GM18867 (cell line): ENCODE measurements at regions not wholly inside any gene's neighbourhood (a gene's known extent, or its start where the extent isn't known, plus 50 kb on each side); places are given as distances from the start of the nearest gene placed in this dataset.
"Not testable (repeated sequence)": the region's sequence is repeated elsewhere in the genome, so short reads cannot be mapped to it uniquely, and the experiment has no call there.

Experiments
- ATAC-seq: cut with Tn5 transposase; IDR thresholded peaks from one replicate; pipeline ENCODE4 v1.9.1; 2021; ENCODE audit warnings: mild to moderate bottlenecking, moderate library complexity; ENCODE audit not compliant: unreplicated experiment

DNA sequence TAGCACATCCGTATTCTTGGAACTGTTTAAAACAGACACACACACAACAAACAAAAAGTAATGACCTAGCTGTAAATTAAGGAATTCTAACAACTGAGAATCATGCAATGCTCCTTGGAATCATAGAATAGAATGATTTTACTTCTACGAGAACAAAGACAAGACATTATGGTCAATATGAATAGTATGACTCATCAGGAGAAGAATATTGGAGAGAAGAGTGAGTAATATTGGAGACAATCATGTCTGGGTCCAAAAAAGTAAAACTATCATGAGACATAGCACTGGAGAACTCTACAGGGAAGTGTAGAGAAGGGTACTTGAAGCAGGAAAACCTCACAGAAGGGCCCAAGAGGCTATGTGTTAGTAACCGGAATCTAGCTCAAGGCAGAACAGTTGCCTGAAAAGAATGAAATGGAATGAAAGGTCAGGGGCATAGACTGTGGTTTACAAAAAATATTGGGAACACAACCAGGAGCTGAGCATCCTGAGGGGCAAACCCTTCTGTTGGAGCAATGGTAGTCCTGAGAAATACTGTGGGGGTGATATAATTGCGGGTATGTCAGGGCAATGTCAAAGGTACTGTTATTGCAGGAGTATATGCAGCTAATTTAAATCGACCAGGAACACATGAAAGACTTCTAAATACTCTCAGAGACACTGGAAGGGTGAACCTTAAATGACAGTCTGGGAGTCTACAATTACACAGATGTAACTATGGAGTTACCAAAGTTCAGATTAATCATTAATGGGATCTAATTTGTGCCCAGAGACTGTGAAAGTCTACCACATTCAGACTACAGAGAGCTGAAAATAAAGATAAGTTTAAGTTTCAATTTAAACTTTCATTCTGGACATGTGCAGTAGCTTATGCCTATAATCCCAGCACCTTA is 201.2 kb downstream of the BCHE start:
- ATAC-seq, result peak; percentile 58

DNA sequence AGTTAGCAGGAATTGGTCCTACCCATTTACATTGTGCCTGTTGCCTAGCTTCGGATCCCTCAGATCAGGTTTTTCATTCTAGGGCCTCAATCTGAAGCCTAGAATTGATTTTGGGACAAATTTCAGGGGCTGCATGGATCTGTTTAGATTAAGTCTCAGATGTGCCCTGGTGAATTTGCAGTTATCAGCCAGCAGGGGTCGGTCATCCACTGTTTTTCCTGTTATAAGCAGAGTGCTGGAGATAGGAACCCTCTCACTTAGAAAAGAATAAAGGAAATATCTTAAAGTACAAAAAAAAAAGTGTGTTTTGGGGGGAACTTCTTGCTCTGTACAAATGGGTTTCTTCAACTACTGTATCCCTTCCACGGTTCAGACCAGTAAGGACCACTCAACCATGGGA is 212.5 kb downstream of the BCHE start:
- ATAC-seq, result peak; percentile 74

DNA sequence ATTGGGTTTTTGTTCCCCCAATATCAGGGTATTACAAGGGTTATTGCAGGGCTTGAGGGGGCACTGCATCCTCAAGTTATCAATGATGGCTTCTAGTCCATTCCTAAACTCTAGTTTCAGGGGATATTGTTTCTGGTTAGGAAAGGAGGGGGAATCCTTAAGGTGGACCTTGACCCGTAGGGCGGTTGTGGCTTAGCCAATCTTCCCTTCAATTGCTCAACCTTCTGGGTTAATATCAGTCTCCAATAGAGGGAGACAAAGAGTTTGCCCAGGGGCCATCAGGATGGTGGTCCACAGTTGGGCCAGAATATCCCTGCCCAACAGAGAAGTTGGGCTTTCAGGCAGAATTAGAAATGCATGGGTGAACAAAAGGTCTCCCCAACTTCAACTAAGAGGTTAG is 214.9 kb downstream of the BCHE start:
- no peak for ATAC-seq

DNA sequence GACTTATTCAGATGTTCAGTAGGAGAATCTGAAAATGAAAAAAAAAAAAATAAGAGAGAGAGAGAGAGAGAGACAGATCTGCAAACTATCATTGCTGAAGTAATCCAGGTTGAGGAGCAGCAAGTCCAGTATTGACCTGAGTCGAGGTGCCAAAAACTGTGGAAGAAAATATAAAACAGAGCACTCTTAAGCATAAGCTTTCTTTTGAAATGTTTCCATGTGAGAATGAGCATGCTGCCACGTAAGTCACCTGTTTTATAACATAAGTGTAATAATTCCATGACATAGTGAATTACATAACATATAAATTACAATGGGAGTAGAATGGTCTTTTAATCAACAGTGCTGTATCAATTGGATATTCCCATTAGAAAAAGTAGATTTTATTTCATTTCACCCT is 218.2 kb downstream of the BCHE start:
- no peak for ATAC-seq

DNA sequence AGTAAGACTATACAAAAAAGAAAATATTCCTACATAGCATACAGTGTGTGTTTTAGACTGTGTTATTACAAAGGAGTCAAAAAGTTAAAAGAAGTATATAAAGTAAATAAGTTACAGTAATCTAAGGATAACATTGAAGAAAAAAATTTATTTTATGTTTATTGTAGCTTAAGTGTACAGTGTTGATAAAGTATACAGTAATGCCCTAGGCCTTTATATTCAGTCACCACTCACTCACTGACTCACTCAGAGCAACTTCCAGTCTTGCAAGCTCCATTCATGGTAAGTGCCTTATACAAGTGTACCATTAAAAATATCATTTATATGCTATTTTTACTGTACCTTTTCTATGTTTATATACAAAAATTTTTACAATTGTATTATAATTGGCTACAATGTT is 220.1 kb downstream of the BCHE start:
- ATAC-seq, result no peak

DNA sequence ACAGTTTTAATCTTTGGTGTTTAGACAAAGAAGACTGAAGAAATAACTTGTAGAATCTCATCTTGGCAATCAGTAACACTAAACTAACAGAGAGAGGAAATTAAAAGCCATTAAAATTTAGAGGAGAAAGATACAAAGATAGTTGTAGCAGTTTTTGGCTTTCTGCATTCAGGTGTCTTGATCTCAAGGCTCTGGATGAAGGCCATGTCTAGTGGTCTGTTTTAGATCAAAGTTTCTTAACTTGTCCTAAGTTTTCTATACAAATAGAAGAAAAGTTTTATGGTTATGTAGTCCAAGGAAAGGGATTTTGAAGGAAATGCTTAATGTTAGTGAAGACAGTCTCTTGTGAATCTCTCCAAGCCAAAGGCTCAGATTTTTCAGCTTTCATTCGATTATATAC is 222.9 kb downstream of the BCHE start:
- ATAC-seq, result no peak

DNA sequence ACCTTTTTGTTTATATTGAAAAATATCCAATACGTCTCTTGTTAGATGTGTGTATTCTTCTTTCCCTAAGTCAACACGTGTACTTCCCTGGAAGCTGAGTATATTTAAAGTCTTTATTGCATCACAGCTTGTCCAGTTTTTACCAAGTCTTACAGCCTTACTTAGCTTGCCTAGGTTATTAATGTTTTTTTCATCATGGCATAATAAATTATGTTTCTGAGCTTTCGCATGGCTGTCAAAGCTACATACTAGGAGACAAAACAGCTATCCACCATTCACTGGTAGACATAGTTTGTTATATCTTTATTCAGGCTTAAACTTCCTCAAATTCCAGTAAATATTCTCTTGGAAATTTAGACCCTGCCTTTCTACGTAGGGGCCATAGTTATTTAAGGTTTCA is 224.2 kb downstream of the BCHE start:
- ATAC-seq, result no peak

DNA sequence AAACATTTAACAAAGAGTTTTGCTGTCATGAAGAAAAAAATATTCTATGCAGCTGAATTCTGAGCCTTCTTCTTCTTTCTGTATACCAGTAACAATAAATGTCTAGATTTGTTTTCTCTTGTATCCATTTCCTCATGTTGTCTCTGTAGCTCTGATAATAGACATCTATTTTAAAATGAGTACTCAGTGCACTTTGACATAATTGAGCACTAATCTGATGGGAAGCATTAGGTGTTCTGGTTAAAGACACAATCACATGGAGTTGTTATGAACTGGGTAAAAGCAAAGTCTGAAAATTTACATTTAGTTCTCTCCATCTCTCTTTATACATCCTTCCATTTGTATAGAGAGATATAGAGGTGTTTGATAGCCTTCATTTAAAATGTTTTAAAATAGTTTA is 230.0 kb downstream of the BCHE start:
- no peak for ATAC-seq

DNA sequence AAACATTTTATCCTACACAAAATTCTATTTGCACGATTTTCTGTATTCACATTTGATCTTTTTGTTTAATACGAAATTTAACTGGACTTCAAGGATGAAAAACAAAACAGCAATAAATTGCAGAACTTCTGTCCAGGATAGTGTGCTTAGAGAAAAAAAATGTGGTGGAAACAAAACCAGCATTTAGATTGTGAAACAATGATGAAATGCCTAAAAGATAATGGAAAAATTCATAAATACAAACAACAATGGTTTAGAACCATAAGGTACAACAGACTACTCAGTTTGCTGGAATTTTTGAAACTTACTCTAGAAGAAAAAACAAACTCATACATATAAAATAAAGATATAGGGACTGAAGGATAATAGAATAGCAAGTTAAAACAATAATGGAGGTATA is 234.0 kb downstream of the BCHE start:
- ATAC-seq, result no peak

DNA sequence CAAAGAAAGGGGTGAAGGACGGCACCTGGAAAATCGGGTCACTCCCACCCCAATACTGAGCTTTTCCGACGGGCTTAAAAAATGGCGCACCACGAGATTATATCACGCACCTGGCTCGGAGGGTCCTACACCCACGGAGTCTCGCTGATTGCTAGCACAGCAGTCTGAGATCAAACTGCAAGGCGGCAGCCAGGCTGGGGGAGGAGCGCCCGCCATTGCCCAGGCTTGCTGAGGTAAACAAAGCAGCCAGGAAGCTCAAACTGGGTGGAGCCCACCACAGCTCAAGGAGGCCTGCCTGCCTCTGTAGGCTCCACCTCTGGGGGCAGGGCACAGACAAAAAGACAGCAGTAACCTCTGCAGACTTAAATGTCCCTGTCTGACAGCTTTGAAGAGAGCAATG is 264.7 kb downstream of the BCHE start:
- not testable (repeated sequence) for ATAC-seq

DNA sequence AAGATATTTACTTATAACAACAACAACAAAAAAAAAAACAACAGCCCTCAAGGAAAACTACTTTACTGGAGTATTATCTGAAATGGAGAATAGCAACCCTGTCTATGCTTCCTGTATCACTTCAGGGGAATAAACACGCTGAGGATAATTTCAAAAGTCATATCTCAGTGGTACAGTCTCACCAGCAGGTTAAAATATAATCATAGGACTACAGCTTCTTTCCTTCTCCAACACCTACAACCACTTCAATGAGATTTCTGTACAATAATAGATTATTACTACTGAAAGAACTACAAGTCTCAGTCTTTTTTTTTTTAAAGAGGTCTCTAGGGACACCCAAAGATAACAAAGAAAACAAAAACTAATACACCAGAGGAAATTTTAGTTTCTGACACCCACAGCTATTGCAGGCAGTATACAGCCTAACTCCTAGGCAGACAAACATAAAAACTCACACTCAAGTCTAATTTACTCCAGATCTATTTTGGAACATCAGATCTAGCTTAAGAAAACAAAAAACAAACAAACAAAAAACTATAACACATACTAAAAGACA is 268.2 kb downstream of the BCHE start:
- peak; percentile 57 for ATAC-seq

DNA sequence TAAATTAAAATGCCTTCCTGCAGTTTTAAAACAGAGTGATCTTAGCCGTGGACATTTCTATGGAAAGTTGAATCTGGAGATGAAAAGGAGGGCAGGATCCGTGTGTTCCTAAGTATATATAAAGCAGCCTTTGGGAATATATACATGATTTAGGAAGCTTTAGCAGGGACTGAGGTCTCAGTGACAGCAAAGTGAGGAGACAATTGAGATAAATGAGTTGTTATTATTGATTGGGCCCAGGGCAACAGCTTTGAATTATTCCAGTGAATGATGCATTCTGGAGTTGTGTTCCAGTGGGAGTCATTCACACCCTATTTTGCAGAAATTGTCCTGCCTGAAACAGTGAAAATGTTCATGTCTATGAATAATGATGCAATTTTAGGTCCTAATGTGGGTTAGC is 281.4 kb downstream of the BCHE start:
- no peak for ATAC-seq

DNA sequence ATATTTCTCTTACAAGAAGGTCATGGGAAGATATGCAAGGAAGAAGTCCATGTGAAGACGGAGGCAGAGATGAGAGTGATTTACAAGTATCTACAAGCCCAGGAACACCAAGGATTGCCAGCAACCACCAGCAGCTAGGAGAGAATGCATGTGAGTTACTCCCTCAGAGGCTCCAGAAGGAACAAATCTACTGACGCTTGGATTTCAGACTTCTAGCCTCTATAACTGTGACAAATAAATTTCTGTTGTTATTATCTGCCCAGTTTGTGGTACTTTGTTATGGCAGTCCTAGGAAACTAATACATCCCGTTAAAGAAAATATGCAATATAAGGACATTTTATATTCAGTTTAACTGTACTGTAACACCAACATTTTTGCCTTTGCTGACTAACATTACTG is 283.9 kb downstream of the BCHE start:
- no peak for ATAC-seq

DNA sequence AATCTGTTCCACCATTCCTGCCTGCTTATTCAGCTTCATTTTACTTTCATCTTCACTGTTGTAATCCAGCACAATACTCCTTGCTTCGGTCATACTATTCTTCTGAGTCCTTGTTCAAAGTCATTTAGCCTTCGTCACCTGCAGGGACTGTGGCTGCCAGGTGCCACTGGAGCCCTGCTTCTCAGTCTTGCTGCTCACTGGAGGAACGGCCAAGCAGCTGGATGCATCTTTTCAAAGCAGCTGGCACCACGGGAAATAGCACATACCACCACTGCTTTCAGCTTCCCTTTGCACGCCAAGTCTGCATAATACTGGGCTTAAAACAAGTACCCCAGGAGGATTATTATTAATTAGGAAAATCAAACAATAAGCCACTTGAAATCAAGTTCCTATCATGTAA is 287.6 kb downstream of the BCHE start:
- ATAC-seq, result no peak

DNA sequence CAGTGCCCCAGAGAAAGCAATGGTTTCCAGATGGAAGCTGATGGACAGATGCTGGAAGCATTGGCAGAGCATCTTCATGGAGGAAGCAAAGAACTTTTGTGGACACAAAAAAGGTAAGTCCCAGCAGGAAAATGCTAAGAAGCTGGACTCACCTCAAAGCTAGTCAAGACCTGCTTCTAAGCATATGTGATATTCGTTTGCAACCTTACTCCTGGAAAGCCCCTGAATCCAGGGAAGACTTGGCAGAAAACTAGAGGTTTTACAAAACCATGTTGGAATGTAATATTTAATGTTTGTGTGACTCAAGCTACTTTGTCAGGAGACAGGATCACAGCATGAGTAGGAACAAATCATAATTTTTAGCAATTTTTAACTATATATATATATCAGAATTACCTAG is 288.2 kb downstream of the BCHE start:
- ATAC-seq, result no peak

DNA sequence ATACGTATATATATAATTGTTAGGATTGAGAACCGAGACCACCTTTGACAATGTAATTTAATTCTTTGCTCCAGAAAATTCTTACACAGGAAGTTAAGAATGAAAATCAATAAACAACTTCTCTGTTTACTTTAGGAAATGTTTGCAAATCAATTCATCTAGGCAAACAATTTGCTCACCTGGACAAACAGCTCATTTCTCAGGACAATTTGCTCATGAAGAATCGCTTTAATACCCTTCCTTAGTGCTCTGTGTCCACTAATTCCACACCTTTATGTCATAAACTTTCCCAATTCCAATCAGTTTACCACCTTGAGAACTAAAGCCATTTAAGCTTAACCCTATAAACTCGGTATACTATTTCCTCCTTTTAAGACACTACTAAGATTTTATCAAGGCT is 292.2 kb downstream of the BCHE start:
- ATAC-seq, result no peak

DNA sequence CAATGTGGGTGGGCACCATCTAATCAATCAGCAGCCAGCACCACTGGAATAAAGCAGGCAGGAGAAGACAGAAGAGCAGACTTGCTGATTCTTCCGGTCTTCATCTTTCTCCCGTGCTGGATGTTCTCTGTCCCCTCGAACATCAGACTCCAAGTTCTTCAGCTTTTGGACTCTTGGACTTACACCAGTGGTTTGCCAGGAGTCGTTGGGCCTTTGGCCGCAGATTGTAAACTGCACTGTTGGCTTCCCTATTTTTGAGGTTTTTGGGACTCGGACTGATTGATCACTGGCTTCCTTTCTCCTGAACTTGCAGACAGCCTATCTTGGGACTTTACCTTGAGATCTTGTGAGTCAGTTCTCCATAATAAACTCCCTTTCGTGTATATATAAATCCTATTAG is 292.8 kb downstream of the BCHE start:
- no peak for ATAC-seq

DNA sequence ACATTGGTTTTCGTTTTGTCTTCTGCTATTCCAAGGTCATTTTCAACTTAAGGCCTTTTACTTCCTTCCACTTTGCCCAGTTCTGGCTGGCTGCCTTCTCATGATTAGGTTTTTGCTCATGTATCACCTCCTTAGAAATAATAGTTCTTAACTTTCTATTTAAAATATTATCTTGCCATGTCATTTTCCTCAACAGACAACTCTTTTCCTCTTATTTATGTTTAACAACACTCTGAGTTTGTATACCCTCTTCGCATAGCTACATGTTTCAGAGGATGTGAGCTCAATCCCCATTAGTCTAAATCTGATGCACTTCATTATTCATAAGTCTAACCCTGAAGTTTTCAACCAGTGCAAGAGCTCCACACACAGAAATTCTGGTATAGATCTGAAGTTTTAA is 299.1 kb downstream of the BCHE start:
- no peak for ATAC-seq

DNA sequence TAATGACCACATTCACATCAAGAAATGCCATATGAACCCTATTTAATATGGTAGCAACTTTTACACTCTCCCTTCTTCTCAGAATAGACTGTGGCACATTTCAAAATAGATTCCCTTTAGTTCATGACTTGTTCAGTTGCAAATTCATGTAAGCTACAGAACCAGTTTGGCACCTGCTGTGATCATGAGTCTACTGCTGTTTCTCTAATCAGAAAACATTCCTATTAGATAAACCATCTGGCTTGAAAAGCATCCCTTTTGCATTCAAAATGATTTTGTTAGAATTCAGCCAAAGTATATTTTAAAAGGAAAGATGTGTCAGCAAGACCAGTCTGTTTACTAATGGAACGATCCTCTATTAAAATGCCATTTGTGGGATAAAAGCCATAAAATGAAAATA is 304.4 kb downstream of the BCHE start:
- ATAC-seq, result no peak

DNA sequence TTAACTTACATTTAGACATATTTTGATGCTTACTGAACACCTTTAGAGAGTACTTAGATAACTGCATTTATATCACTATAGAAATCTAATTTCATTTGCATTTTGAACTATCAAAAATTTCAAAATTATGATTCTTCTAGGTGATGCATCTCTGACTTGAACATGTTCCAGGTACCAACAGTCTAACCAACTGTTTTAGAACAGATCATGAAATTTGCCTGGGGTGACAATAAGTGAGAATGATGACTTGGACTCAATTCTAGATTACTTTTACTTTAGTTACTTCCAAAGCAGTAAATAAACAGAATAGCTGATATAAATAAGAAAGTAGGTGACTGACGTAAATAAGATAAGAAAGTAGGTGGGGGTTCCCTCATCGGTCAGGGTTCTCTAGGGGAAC is 307.8 kb downstream of the BCHE start:
- no peak for ATAC-seq

DNA sequence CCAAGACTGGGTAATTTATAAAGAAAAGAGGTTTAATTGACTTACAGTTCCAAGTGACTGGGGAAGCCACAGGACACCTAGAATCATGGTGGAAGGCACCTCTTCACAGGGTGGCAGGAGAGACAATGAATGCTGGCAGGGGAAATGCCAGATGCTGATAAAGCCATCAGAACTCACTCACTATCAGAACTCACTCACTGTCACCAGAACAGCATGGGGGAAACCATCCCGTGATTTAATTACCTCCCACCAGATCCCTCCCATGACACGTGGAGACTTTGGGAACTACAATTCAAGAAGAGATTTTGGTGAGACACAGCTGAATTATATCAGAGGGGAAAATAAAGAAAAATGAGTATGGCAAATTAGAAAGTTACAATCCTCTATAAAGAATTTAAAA is 310.9 kb downstream of the BCHE start:
- ATAC-seq, result no peak

DNA sequence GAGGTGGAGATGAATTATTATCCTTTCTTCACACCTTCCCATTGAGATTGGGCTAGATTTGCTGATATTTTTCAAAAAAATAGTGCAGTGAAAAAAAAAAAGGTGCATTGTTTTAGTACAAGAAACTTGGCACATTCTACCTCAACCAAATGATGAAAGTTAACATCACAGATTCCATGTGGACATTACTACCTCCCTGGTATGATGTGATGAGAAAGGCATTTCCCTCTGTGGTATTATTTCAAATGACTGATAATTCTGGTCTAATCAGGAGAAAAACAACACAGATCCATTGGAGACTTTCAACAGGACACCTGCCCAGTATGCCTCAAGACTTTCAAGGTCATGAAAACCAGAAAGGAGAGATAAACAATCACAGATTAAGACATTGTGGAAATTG is 313.4 kb downstream of the BCHE start:
- ATAC-seq, result no peak

DNA sequence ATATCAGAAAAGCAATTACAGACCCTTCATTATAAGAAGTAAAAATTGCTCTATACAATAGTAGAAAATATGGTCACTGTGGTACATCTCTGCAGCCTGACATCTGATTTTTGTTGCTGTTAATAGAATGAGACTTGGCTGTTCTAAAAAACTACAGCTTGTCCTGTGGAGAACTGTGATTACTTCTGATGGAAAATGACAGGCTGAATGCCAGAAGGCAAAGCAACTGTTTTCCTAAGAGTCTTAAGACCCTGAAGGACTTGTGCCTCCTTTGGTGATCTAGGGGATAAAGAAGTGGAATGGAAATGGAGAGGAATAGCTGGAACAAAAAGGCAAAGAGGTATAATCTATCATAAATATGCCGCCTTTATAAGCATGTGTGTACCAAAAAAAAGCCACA is 314.8 kb downstream of the BCHE start:
- no peak for ATAC-seq
